ENCODE measurements at regions not wholly inside any gene's neighbourhood (a gene's known extent, or its start where the extent isn't known, plus 50 kb on each side); places are given as distances from the start of the nearest gene placed in this dataset.

DNA sequence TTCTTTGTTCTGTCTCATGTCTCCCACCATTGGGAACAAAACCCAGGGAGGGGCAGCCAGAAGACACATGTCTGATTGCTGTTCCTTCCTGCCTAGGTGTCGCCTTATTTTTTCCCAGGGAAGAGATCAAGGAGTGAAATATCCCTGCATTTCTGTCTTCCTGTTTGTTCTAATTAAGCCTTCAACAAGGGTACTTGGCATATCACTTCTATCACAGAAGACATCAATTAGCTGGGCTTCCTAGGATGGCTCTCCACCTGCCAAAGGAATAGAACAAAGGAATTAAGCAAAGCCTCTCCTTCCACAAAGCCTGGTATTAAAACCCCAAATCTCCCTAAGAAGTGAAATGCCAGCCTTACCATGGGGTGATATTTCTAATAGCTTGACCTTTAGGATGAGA, 299.5 kb upstream of the CD180 start:
- no peak for DNase-seq (ENCODE audit: low read depth, low spot score)
- no peak overlapping the region for H3K9ac ChIP-seq (ENCODE audit: control insufficient read depth, insufficient read depth, low read length)
- H3K4me1 ChIP-seq (ENCODE audit: control insufficient read depth, insufficient read depth, low read length): no peaks in the 10 kb centered on the region
- ChIA-PET POLR2A (no interaction called here), RAD21 (ENCODE audit: unreplicated experiment) (no interaction called here), CTCF (no interaction called here), SMC1A (ENCODE audit: uncharacterized antibody, unreplicated experiment) (interaction anchor here (0.6 kb wide), 1 partner anchor 18 kb away, joined by 3 read pairs; no protein-coding TSS in a partner anchor)
- H2AFZ ChIP-seq (ENCODE audit: control insufficient read depth, low read depth, low read length): no peak overlapping the region
- in situ Hi-C loops (cut with MboI): no loop called here
- no peak overlapping the region for H3K4me2 ChIP-seq (ENCODE audit: control insufficient read depth, insufficient read depth)
- no peak for ATAC-seq
- H3K27ac ChIP-seq (ENCODE audit: control insufficient read depth, insufficient read depth): no peak overlapping the region
- no peaks in the 10 kb centered on the region for H4K20me1 ChIP-seq (ENCODE audit: control insufficient read depth, insufficient read depth)
- BruUV-seq (replicated peaks): no TSS peak
- intact Hi-C loops (cut with micrococcal nuclease; ENCODE audit: unreplicated experiment): no loop called here
- no peak for FAIRE-seq
- no peaks in the 10 kb centered on the region for H3K27me3 ChIP-seq (replicated peaks in 1 of 2; ENCODE audit: control insufficient read depth in 2 of 2, insufficient read depth in 2 of 2, low read length in 1 of 2)
- no peaks in the 10 kb centered on the region for H3K79me2 ChIP-seq (ENCODE audit: control insufficient read depth, insufficient read depth, low read length)
- WGBS (ENCODE audit: insufficient coverage, insufficient replicate concordance, low lambda C conversion rate, missing lambda C conversion rate): 21% methylated on average over 1 of the region's 1 CpG
- no peak overlapping the region for H3K4me3 ChIP-seq
- H3K9me3 ChIP-seq (replicated peaks; ENCODE audit: control insufficient read depth, insufficient read depth, low read length): no peaks in the 10 kb centered on the region
- H3K36me3 ChIP-seq (ENCODE audit: control insufficient read depth in 2 of 2, insufficient read depth in 2 of 2, low read length in 1 of 2): no peaks in the 10 kb centered on the region
- TF ChIP-seq, protein P1, sequence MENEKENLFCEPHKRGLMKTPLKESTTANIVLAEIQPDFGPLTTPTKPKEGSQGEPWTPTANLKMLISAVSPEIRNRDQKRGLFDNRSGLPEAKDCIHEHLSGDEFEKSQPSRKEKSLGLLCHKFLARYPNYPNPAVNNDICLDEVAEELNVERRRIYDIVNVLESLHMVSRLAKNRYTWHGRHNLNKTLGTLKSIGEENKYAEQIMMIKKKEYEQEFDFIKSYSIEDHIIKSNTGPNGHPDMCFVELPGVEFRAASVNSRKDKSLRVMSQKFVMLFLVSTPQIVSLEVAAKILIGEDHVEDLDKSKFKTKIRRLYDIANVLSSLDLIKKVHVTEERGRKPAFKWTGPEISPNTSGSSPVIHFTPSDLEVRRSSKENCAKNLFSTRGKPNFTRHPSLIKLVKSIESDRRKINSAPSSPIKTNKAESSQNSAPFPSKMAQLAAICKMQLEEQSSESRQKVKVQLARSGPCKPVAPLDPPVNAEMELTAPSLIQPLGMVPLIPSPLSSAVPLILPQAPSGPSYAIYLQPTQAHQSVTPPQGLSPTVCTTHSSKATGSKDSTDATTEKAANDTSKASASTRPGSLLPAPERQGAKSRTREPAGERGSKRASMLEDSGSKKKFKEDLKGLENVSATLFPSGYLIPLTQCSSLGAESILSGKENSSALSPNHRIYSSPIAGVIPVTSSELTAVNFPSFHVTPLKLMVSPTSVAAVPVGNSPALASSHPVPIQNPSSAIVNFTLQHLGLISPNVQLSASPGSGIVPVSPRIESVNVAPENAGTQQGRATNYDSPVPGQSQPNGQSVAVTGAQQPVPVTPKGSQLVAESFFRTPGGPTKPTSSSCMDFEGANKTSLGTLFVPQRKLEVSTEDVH (IDR thresholded peaks at IDR 0.05; ENCODE audit: low read depth, partially characterized antibody): no peak
- TF ChIP-seq E4F1 (IDR thresholded peaks at IDR 0.05; ENCODE audit: borderline replicate concordance, partially characterized antibody): no peak
- TF ChIP-seq POLR2AphosphoS2 (IDR thresholded peaks at IDR 0.05; ENCODE audit: low read depth, low read length): no peak
- TF ChIP-seq ZBED1 (IDR thresholded peaks at IDR 0.05; ENCODE audit: borderline replicate concordance): no peak
- no peak for TF ChIP-seq BCL3 (IDR thresholded peaks at IDR 0.05; ENCODE audit: borderline replicate concordance, insufficient read depth, low read depth, low read length, poor library complexity, severe bottlenecking)
- no peak for TF ChIP-seq SREBF1 (IDR thresholded peaks at IDR 0.05; ENCODE audit: low read length)
- no peak for TF ChIP-seq JUND (IDR thresholded peaks at IDR 0.05; ENCODE audit: low read depth, low read length)
- TF ChIP-seq BMI1 (IDR thresholded peaks at IDR 0.05; ENCODE audit: borderline replicate concordance): no peak
- TF ChIP-seq CBX3 (IDR thresholded peaks at IDR 0.05; ENCODE audit: borderline replicate concordance, low read depth): no peak
- TF ChIP-seq SMC3 (IDR thresholded peaks at IDR 0.05; ENCODE audit: borderline replicate concordance, low read length): no peak
- TF ChIP-seq POLR2A (IDR thresholded peaks at IDR 0.05; ENCODE audit: low read depth, low read length): no peak
- no peak for TF ChIP-seq ELK1 (IDR thresholded peaks at IDR 0.05; ENCODE audit: low read depth, low read length)
- TF ChIP-seq EZH2 (IDR thresholded peaks at IDR 0.05; ENCODE audit: borderline replicate concordance, control insufficient read depth, low read depth, low read length): no peak
- TF ChIP-seq SP1 (IDR thresholded peaks at IDR 0.05; ENCODE audit: low read depth, low read length): no peak
- TF ChIP-seq ESRRA (IDR thresholded peaks at IDR 0.05; ENCODE audit: low read length): no peak
- TF ChIP-seq EP300 (IDR thresholded peaks at IDR 0.05; ENCODE audit: borderline replicate concordance in 1 of 2, control insufficient read depth in 1 of 2, low read depth in 2 of 2, low read length in 2 of 2): no peak
